Astrocyte of the cerebellum (primary cell): ENCODE measurements at regions not wholly inside any gene's neighbourhood (a gene's known extent, or its start where the extent isn't known, plus 50 kb on each side); places are given as distances from the start of the nearest gene placed in this dataset.

Experiments used
- DNase-seq: peaks from one replicate; pipeline ENCODE4 v3.0.0-alpha.2; 2011; ENCODE audit warnings: low read depth
- H3K4me3 ChIP-seq: 2 replicates; pipeline ENCODE4 v1.5.1; 2011; ENCODE audit warnings: mild to moderate bottlenecking, low read depth, low read length, moderate library complexity
- CTCF ChIP-seq: IDR thresholded peaks from 2 replicates; pipeline ENCODE4 v1.5.1; 2012; ENCODE audit warnings: low read length, low read depth, moderate library complexity, mild to moderate bottlenecking; ENCODE audit errors: missing control alignments
- in situ Hi-C: cut with HindIII; loops from 2 replicates; pipeline ENCODE4 v1.10.0; 2017; ENCODE audit warnings: low sequenced_read_pairs

GRCh38 chr9:90029386-90029785, 424.6 kb downstream of the GADD45G start:
- no peak for TF ChIP-seq CTCF
- H3K4me3 ChIP-seq: no peak overlapping the region
- no peak for DNase-seq
- in situ Hi-C loops: no loop called here

GRCh38 chr9:90029996-90030395, 425.2 kb downstream of the GADD45G start:
- H3K4me3 ChIP-seq: no peak overlapping the region
- no peak for DNase-seq
- in situ Hi-C loops: no loop called here

GRCh38 chr9:90032296-90033027, 427.6 kb downstream of the GADD45G start:
- DNase-seq: no peak
- H3K4me3 ChIP-seq: no peak overlapping the region
- in situ Hi-C loops: no loop called here
- no peak for TF ChIP-seq CTCF

More at GRCh38 chr9:90029996-90030395, 425.2 kb downstream of the GADD45G start:
- TF ChIP-seq CTCF: no peak

GRCh38 chr9:90033028-90033650, 428.3 kb downstream of the GADD45G start:
- no peak overlapping the region for H3K4me3 ChIP-seq
- no peak for DNase-seq
- in situ Hi-C loops: no loop called here
- no peak for TF ChIP-seq CTCF

GRCh38 chr9:90034071-90034470, 429.3 kb downstream of the GADD45G start:
- no peak for DNase-seq
- H3K4me3 ChIP-seq: no peak overlapping the region
- TF ChIP-seq CTCF: no peak
- in situ Hi-C loops: no loop called here

GRCh38 chr9:90035471-90035870, 430.7 kb downstream of the GADD45G start:
- no peak overlapping the region for H3K4me3 ChIP-seq
- TF ChIP-seq CTCF: no peak
- no peak for DNase-seq
- in situ Hi-C loops: no loop called here
